NCI-H1694 (cell line): ENCODE measurements at regions not wholly inside any gene's neighbourhood (a gene's known extent, or its start where the extent isn't known, plus 50 kb on each side); places are given as distances from the start of the nearest gene placed in this dataset.

ENCODE experiments used
- DNase-seq: peaks from one replicate; lab custom pipeline; 2025; lab: John Stamatoyannopoulos, UW

DNA sequence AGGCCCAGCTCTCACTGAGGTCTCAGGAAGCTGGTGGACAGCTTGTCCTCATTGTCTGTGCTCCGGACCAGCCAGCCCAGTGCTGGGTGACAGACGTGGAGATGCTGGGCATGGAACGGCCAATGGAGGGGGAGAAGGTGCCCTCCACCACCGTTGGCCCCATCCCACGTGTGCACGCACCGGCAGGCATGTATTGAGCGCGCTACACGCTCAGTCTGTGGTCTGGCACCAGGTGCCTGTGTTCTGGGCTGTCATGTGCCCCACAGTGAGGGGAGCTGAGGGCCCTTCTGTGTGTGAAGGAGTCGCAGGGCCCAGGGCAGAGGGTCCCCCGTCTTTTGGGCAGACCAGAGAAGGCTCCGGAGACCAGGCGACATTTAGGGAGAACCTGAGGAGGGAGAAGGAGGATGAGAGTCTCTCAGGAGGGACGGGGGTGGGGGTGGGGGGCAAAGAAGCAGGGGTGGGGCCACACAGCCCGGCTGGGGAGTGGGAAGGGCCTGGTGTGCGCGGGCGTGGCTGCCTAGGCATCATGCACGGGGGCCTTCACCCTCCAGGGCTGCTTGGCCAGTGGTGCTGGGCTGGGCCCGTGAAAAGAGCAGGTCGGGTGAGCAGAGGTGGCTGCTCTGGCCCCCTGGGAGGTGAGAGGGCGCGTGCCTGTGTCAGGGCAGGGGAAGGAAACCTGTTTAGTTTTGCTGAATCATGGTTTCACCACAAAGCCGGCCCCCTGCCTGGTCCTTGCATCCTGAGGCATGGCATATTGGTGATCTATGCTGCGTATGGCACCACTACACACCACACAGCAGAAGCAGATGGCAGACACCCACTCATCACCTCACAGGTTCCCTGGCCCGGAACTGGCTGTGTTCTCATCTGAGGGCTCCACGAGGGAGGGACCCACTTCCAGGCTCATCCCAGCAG, 86.7 kb upstream of the TTC34 start:
- DNase-seq: no peak

DNA sequence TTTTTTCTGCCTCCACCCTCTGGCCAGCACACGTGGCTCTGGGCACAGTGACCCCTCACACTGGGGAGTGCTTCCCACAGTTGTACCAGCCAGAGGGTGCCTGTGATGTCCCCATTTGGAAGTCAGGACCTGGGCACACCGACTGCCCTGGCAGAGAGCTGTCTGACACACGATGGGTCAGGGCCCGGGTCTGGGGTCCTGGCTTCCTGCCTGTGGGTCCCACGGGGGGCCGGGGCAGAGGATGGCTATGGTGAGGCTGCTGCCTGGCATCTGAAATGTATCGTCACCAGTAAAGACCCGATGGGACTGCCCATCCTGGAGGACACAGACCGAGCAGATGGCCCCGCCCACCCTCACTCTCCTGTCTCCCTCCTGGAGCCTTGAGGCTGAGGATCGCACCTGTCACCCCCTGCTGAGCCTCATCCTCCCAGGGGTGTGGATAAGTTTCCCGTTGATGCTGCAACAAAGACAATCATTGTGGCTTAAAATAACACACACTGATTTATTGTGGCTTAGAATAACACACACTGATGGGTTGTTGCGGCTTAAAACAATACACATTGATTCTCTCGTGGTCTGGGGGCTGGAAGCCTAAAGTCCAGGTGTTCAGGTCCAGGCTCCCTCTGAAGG, 88.8 kb upstream of the TTC34 start:
- DNase-seq: no peak

GRCh38 chr1:2891923-2892448, 90.5 kb upstream of the TTC34 start:
- no peak for DNase-seq

- DNase-seq: no peak
Measured at GRCh38 chr1:2893473-2894120, 92.1 kb upstream of the TTC34 start.

DNA sequence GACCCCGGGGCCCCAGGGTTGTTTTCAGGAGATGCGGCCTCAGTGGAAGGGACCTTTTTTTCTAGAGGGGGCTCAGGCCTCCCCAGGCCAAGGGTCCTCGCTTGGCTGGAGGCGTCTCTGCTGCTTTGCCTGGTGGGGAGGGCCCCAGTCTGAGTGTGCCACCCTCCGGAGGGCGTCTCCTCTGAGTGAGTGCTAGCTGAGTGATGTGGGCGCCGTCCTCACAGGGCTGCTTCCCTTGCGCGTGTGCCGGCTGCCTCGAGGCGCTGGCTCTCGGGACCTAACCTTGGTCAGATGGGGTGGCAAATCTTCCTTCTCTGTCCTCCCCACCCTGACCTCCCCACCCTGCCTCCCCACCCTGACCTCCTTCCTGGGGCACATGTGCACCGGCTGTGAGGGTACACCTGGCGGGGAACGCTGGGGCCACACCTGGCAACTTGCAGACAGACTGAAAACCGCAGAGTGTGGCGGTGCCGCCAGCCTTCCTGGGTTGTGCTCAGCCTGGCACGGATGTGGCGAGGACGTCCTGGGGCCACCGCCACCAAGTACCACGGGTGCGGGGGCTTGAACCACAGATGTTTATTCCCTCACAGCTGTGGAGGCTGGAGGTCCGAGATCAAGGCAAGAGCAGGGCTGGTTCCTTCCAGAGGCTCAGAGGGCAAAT, 93.0 kb upstream of the TTC34 start:
- DNase-seq: no peak

DNA sequence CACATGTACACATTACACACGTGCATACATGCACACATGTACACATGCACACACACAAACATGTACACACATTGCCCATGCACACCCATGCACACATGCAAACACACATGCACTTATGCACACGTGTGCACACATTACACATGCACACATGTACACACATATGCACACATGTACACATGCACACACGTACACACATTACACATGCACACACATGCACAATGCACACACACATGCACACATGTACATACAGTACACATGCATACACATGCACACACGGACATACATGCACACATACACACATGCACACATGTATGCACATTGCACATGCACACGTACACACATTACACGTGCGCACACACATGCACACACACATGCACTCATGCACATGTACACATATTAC, 95.3 kb upstream of the TTC34 start:
- no peak for DNase-seq

DNA sequence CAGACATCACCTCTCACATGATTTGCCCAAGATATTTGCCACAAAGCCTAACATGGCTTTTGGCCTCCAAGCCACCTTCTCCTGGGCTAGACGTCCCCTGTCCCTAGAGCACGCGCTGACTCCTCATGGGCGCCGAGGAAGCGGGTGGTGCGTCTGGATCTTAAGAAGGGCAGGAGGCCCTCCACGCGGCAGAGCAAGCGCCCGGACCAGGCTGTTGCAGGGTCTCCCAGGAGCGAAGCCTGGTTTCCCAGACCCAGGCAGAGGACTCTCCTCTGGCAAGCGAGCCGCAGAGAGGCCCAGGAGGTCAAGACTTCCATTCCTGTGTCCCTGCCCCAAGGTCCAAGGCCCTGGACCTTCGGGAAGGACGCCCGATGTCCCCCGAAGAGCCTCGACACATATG, 101.7 kb upstream of the TTC34 start:
- no peak for DNase-seq

DNA sequence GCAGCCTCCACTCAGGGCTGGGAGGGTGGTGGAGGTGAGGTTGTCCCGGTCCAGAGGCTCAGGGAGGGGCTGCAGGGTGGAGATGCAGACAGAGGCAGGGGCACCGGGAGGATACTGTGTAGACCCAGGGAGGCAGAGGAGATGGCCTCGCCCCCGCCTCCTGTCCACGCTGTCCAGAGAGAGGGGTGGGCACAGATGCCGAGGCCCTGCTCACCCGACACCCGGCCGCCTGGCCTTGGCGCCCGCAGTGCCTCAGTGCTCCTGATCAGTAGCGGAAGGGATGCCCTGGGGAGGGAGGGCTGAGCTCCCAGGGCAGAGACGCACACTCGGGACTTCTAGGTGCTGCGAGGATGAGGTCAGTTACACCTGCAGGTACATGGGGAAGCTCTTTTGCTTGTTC, 102.7 kb upstream of the TTC34 start:
- no peak for DNase-seq

GRCh38 chr1:2905356-2905755, 103.9 kb upstream of the TTC34 start:
- DNase-seq: no peak

DNA sequence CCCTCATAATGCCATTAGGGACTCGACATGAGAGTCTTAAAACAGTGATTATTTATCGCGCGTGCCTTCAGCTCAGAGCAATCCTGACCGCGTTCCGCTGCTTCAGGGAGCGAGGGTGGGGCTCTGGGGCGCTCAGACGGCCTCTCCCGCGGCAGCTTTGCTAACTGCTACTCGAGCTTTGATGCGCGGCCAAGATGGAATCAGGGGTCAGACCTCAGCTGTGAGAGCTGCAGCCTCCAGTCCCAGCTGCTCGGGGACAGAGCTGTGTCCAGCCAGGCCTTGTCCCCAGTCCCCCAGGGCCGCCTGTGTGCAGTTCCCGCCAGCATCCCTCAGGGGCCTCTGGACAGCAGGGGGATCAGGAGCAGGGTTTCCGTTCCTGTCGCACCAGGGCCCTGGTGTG, 104.6 kb upstream of the TTC34 start:
- DNase-seq: no peak

GRCh38 chr1:2906620-2907019, 105.1 kb upstream of the TTC34 start:
- no peak for DNase-seq

DNA sequence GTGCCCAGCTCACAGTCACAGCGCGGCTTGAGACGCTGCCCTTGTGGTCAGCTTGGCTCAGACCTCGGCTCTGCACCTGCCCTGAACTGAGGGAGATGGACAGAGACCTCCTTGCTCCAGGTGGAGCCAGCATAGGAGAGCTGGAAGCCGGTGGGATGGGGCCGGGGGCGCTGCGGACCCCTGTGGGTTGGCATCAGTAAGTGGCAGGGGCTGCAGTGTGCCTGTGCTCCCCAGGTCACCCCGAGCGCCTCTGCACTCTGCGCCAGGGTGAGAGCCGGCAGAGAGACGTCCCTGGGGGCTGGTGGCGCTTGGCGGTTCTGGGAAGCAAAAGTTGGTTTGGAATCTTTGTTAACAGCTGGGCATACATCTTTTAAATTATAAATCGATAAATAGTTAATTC, 105.6 kb upstream of the TTC34 start:
- DNase-seq: no peak

GRCh38 chr1:2908081-2908480, 106.6 kb upstream of the TTC34 start:
- DNase-seq: no peak

DNA sequence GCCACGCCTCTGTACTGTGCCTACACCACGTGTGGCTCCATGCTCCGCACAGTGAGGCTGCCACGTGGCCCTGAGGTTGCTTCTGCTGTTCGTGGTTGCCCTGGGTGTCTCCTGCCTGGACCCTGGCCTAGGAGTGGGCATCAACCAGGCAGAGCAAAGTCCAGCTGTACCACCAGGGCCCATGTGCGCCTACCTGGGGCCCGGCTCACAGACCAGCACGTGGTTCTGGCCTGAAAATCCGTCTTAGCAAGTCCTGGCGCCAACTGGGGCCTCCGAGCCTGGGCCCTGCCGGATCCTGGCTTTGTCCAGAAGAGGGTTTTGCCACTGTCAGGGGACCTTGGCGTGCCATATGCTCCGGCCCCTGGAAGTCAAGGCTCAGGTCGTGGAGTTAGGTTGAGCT, 107.1 kb upstream of the TTC34 start:
- no peak for DNase-seq

DNA sequence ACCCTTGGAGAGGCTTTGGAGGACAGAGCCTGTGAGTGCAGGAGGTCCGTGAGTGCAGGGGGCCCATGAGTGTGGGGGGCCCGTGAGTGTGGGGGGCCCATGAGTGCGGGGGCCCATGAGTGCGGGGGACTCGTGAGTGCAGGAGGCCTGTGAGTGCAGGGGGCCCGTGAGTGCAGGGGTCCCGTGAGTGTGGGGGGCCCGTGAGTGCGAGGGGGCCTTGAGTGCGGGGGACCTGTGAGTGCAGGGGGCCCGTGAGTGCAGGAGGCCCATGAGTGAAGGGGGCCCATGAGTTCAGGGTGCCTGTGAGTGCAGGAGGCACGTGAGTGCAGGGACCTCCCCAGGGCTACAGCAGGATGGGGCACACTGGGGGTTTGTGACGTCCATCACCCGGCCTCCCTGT, 108.3 kb upstream of the TTC34 start:
- no peak for DNase-seq

GRCh38 chr1:2910211-2910610, 108.7 kb upstream of the TTC34 start:
- DNase-seq: no peak

- peak; percentile 13 for DNase-seq
Measured at GRCh38 chr1:2911421-2912178, 109.7 kb upstream of the ACTRT2 start.

DNA sequence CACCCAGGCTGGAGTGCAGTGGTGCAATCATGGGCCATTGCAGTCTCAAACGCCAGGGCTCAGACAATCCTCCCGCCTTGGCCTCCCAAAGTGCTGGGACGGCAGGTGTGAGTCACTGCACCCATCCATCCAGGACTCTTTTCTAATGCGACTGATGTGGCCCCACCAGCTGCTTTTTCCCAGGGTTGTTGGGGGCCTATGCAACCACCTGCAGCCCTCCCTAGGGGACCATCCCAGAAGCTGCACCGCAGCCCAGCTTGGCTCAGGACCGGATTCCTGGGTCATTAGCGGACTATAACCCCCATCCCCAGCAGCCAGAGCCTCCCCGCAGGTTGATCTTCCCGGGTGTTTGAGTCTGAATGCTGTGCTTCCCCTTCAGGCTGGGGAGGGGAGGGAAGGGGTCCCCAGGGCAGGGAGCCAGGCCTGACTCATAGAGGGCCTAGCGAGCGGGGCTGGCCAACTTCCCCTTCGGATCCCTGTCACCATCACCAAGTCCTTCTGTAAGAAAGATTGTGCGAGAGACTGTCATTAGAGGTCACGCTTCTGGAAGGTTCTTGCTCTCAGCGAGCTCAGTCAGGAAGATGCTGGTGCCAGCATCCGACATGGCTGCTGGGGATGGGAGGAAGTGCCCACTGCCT, 108.7 kb upstream of the ACTRT2 start:
- no peak for DNase-seq

- no peak for DNase-seq
Measured at GRCh38 chr1:2913091-2913490, 108.2 kb upstream of the ACTRT2 start.

GRCh38 chr1:2914702-2915101, 106.6 kb upstream of the ACTRT2 start:
- no peak for DNase-seq

DNA sequence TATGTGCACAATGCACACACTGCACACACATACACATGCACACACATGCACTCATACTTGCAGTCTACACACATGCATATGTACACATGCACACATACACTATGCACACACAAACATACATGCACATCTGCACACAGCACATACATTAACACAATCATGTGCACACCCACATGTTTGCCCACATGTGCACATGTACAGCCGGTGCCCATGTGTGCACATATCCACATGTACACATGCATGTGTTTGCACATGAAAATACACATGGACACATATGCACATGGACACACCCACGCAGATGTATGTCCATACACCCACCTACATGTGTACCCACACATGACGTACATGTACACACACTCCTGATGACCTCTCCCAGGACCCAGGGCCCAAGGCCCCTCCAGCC, 105.1 kb upstream of the ACTRT2 start:
- DNase-seq: no peak
